Colonic mucosa (tissue), 4 donors: ENCODE measurements at regions not wholly inside any gene's neighbourhood (a gene's known extent, or its start where the extent isn't known, plus 50 kb on each side); places are given as distances from the start of the nearest gene placed in this dataset.
A peak's percentile ranks its signal among the peaks of the same experiment; 100 is the strongest.
"Not testable (repeated sequence)": the region's sequence is repeated elsewhere in the genome, so short reads cannot be mapped to it uniquely, and the experiment has no call there.

ENCODE experiments used
- DNase-seq: peaks from one replicate; pipeline ENCODE4 v3.0.0-alpha.2; 2020
- H3K27ac ChIP-seq: fragments of 200-600 bp; one replicate; pipeline ENCODE4 v1.8.0; 2021
- H3K27me3 ChIP-seq: fragments of 200-600 bp; one replicate; pipeline ENCODE4 v1.8.0; 2021
- H3K36me3 ChIP-seq: fragments of 200-600 bp; one replicate; pipeline ENCODE4 v1.8.0; 2021
- H3K4me1 ChIP-seq: fragments of 200-600 bp; one replicate; pipeline ENCODE4 v1.8.0; 2021; ENCODE audit warnings: mild to moderate bottlenecking
- H3K4me3 ChIP-seq: fragments of 200-600 bp; one replicate; pipeline ENCODE4 v1.8.0; 2021
- H3K9ac ChIP-seq, 2 donors: one replicate each; pipeline ENCODE4 v1.7.0; 2013; ENCODE audit warnings: control low read depth in 2 of 2, low read depth in 2 of 2, low read length in 2 of 2
- H3K9me3 ChIP-seq: fragments of 200-600 bp; one replicate; pipeline ENCODE4 v1.8.0; 2021
- intact Hi-C: fragments of 100-400 bp; cut with DNase I; formaldehyde crosslinking; loops from one replicate; pipeline ENCODE4 v1.14.1; 2022
- TF ChIP-seq, protein P1 (sequence below): fragments of 200-600 bp; IDR thresholded peaks from one replicate; pipeline ENCODE4 v1.8.0; 2022; ENCODE audit warnings: antibody characterized with exemption, mild to moderate bottlenecking
- donor health status: healthy.
- donor health status: DM: no; HTN: no; CAD: no.
- donor health status: DM: no; HTN: no; CAD: no.

GRCh38 chr19:37309834-37310575, 60.9 kb upstream of the ZNF527 start:
- Histone ChIP-seq H3K27ac (no peak overlapping the region), H3K4me3 (no peak overlapping the region), H3K9ac (no peak overlapping the region), H3K4me1 (no peaks in the 10 kb centered on the region), H3K9me3 (no peaks in the 10 kb centered on the region), H3K27me3 (no peaks in the 10 kb centered on the region), H3K36me3 (no peaks in the 10 kb centered on the region)
- DNase-seq: no peak
- TF ChIP-seq, protein P1, sequence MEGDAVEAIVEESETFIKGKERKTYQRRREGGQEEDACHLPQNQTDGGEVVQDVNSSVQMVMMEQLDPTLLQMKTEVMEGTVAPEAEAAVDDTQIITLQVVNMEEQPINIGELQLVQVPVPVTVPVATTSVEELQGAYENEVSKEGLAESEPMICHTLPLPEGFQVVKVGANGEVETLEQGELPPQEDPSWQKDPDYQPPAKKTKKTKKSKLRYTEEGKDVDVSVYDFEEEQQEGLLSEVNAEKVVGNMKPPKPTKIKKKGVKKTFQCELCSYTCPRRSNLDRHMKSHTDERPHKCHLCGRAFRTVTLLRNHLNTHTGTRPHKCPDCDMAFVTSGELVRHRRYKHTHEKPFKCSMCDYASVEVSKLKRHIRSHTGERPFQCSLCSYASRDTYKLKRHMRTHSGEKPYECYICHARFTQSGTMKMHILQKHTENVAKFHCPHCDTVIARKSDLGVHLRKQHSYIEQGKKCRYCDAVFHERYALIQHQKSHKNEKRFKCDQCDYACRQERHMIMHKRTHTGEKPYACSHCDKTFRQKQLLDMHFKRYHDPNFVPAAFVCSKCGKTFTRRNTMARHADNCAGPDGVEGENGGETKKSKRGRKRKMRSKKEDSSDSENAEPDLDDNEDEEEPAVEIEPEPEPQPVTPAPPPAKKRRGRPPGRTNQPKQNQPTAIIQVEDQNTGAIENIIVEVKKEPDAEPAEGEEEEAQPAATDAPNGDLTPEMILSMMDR: no peak
- intact Hi-C loops: no loop called here

DNA sequence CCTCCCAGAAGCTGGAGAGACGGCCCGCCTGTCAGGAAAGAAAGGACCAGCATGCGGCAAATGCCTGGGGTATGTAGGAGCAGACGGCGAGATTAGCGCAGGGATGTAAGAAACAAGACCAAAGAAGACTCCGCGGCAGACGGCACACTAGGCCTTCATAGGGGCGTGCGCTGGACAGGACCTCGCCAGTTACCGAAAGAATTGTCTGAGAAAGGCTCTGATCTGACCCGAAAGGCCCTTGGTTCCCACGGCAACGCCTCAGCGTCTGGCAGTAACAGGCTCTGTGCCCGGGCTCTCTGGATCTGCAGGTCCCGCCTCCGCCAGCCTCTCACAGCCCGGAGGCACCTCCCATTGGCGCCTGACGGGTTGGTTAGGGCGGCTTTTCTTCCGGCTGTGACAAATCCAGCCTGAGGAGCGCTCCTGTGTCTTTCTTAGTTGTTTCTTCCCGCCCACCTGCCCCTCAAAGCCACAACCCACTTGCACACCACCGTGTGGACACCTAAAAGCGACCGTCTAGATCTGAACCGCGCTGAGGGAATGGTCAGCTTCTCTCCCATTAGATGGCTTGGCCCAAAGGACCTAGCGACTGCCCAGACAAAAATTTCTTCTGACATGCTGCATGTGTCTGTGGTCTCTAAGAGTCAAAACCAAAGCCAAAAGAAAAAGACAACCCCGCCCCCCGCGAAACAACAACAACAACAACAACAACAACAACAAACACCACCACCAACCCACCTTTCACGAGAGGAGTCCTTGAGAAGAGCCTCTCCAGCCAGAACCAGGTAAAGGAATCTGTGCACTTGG, 58.2 kb upstream of the ZNF527 start:
- H3K27me3 ChIP-seq, H3K4me1 ChIP-seq, H3K27ac ChIP-seq, intact Hi-C loops, H3K36me3 ChIP-seq, H3K9me3 ChIP-seq: not testable (repeated sequence)
- Histone ChIP-seq H3K4me3 (peak overlapping the region; percentile 22), H3K9ac (peak overlapping the region; percentile 19 to 30)
- DNase-seq: peak; percentile 66

DNA sequence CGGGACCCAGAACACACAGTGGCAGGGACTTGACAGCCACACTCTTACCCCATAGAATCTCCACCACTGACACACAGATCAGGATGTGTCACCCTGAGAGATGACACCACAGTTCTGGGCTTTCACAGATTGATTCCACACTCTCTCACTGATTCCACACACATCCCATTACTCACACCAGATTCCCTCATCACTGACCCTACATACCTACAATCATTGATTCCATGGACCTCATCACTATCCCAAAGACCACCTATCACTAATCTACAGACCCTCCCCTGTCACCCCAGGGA, 57.6 kb upstream of the ZNF527 start:
- no peak for DNase-seq
- Histone ChIP-seq H3K4me3 (no peak overlapping the region), H3K27me3 (no peaks in the 10 kb centered on the region), H3K4me1 (no peaks in the 10 kb centered on the region), H3K36me3 (no peaks in the 10 kb centered on the region), H3K27ac (no peak overlapping the region), H3K9ac (peak overlapping the region in 1 of 2 donors; percentile 30), H3K9me3 (no peaks in the 10 kb centered on the region)
- intact Hi-C loops: no loop called here
- TF ChIP-seq, protein P1: no peak

- H3K4me3 ChIP-seq: peak overlapping the region; percentile 78
- H3K9me3 ChIP-seq: no peaks in the 10 kb centered on the region
- intact Hi-C loops: no loop called here
- H3K27ac ChIP-seq: peak overlapping the region; percentile 72
- no peaks in the 10 kb centered on the region for H3K27me3 ChIP-seq
- no peaks in the 10 kb centered on the region for H3K36me3 ChIP-seq
- DNase-seq: peak; percentile 97
- TF ChIP-seq, protein P1: no peak
- peak overlapping the region; percentile 64 to 80 for H3K9ac ChIP-seq
- peaks cover 6% of the 10 kb centered on the region for H3K4me1 ChIP-seq
Measured at GRCh38 chr19:37317403-37318209, 53.3 kb upstream of the ZNF527 start.

DNA sequence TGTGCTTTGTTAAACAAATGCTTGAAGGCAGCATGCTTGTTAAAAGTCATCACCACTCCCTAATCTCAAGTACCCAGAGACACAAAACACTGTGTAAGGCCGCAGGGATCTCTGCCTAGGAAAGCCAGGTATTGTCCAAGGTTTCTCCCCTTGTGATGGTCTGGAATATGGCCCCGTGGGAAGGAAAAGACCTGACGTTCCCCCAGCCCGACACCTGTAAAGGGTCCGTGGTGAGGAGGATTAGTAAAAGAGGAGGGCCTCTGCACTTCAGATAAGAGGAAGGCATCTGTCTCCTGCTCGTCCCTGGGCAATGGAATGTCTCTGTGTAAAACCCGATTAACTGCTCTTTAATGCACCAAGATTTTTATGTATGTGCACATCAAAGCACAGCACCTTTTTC, 49.9 kb upstream of the ZNF527 start:
- H3K9me3 ChIP-seq, H3K27ac ChIP-seq, H3K27me3 ChIP-seq, intact Hi-C loops, H3K4me1 ChIP-seq, H3K4me3 ChIP-seq, DNase-seq, H3K36me3 ChIP-seq, H3K9ac ChIP-seq: not testable (repeated sequence)
